ENCODE measurements at regions not wholly inside any gene's neighbourhood (a gene's known extent, or its start where the extent isn't known, plus 50 kb on each side); places are given as distances from the start of the nearest gene placed in this dataset.

- Histone ChIP-seq H3K9me2 (ENCODE audit: insufficient read depth) (no peaks in the 10 kb centered on the region), H4K20me1 (ENCODE audit: insufficient read depth) (no peaks in the 10 kb centered on the region), H3K9me3 (ENCODE audit: low read depth) (no peaks in the 10 kb centered on the region), H2AFZ (no peak overlapping the region), H3K36me3 (ENCODE audit: low read depth) (no peaks in the 10 kb centered on the region), H3K4me3 (no peak overlapping the region), H3K4me1 (ENCODE audit: insufficient read depth) (no peaks in the 10 kb centered on the region), H3K4me2 (ENCODE audit: unreplicated experiment) (no peak overlapping the region), H3K79me2 (ENCODE audit: insufficient read depth) (no peaks in the 10 kb centered on the region), H3K9ac (no peak overlapping the region), H3K27me3 (replicated peaks; ENCODE audit: insufficient read depth) (no peaks in the 10 kb centered on the region), H3F3A (ENCODE audit: insufficient read depth) (no peaks in the 10 kb centered on the region), H3K27ac (no peak overlapping the region)
- DNase-seq = no peak
- 53 to 60% methylated on average over 3 of the region's 3 CpGs for WGBS, 2 experiments (ENCODE audit: low coverage in 1 of 2, low lambda C conversion rate in 2 of 2, missing lambda C conversion rate in 2 of 2)
- TF ChIP-seq EZH2 (IDR thresholded peaks at IDR 0.05; ENCODE audit: insufficient read depth, poor library complexity, severe bottlenecking) (no peak), EZH2phosphoT487 (IDR thresholded peaks at IDR 0.05; ENCODE audit: insufficient read depth, low read depth) (no peak)
- in situ Hi-C loops (cut with MboI) = no loop called here
Measured at GRCh38 chr3:187618722-187619121, 51.5 kb downstream of the SST start.

- 91 to 94% methylated on average over 8 of the region's 8 CpGs for WGBS, 2 experiments (ENCODE audit: low coverage in 1 of 2, low lambda C conversion rate in 2 of 2, missing lambda C conversion rate in 2 of 2)
Measured at GRCh38 chr3:187617213-187617612, 53.0 kb downstream of the SST start.

GRCh38 chr3:187616307-187616972 is 53.8 kb downstream of the SST start:
- Histone ChIP-seq H3K27ac (no peak overlapping the region), H3K36me3 (ENCODE audit: low read depth) (no peaks in the 10 kb centered on the region), H3K9me3 (ENCODE audit: low read depth) (no peaks in the 10 kb centered on the region), H2AFZ (no peak overlapping the region), H3K79me2 (ENCODE audit: insufficient read depth) (no peaks in the 10 kb centered on the region), H3K4me2 (ENCODE audit: unreplicated experiment) (no peak overlapping the region), H3K9ac (no peak overlapping the region), H3K27me3 (replicated peaks; ENCODE audit: insufficient read depth) (no peaks in the 10 kb centered on the region), H3K4me1 (ENCODE audit: insufficient read depth) (peaks cover 4% of the 10 kb centered on the region), H3F3A (ENCODE audit: insufficient read depth) (no peaks in the 10 kb centered on the region), H3K4me3 (no peak overlapping the region), H3K9me2 (ENCODE audit: insufficient read depth) (no peaks in the 10 kb centered on the region), H4K20me1 (ENCODE audit: insufficient read depth) (no peaks in the 10 kb centered on the region)
- in situ Hi-C loops (cut with MboI) = no loop called here
- 48% methylated on average over 4 of the region's 4 CpGs for WGBS, 2 experiments (ENCODE audit: low coverage in 1 of 2, low lambda C conversion rate in 2 of 2, missing lambda C conversion rate in 2 of 2)
- DNase-seq = peak; percentile 78
- TF ChIP-seq EZH2phosphoT487 (IDR thresholded peaks at IDR 0.05; ENCODE audit: insufficient read depth, low read depth) (no peak), EZH2 (IDR thresholded peaks at IDR 0.05; ENCODE audit: insufficient read depth, poor library complexity, severe bottlenecking) (no peak)

More at GRCh38 chr3:187617213-187617612, 53.0 kb downstream of the SST start:
- Histone ChIP-seq H3F3A (ENCODE audit: insufficient read depth) (no peaks in the 10 kb centered on the region), H3K27me3 (replicated peaks; ENCODE audit: insufficient read depth) (no peaks in the 10 kb centered on the region), H3K9ac (no peak overlapping the region), H3K79me2 (ENCODE audit: insufficient read depth) (no peaks in the 10 kb centered on the region), H3K4me3 (no peak overlapping the region), H3K36me3 (ENCODE audit: low read depth) (no peaks in the 10 kb centered on the region), H3K9me2 (ENCODE audit: insufficient read depth) (no peaks in the 10 kb centered on the region), H3K4me2 (ENCODE audit: unreplicated experiment) (no peak overlapping the region), H4K20me1 (ENCODE audit: insufficient read depth) (no peaks in the 10 kb centered on the region), H3K4me1 (ENCODE audit: insufficient read depth) (no peaks in the 10 kb centered on the region), H3K27ac (no peak overlapping the region), H3K9me3 (ENCODE audit: low read depth) (no peaks in the 10 kb centered on the region), H2AFZ (no peak overlapping the region)
- DNase-seq = no peak
- in situ Hi-C loops (cut with MboI) = no loop called here
- no peak for TF ChIP-seq EZH2phosphoT487 (IDR thresholded peaks at IDR 0.05; ENCODE audit: insufficient read depth, low read depth)
- TF ChIP-seq EZH2 (IDR thresholded peaks at IDR 0.05; ENCODE audit: insufficient read depth, poor library complexity, severe bottlenecking) = no peak

- H3K9me2 ChIP-seq (ENCODE audit: insufficient read depth) = no peaks in the 10 kb centered on the region
- TF ChIP-seq EZH2phosphoT487 (IDR thresholded peaks at IDR 0.05; ENCODE audit: insufficient read depth, low read depth) = no peak
- H3K36me3 ChIP-seq (ENCODE audit: low read depth) = no peaks in the 10 kb centered on the region
- no peak overlapping the region for H3K9ac ChIP-seq
- no peak for DNase-seq
- H2AFZ ChIP-seq = no peak overlapping the region
- no peaks in the 10 kb centered on the region for H3K27me3 ChIP-seq (replicated peaks; ENCODE audit: insufficient read depth)
- no peak overlapping the region for H3K27ac ChIP-seq
- no peak overlapping the region for H3K4me2 ChIP-seq (ENCODE audit: unreplicated experiment)
- H3K4me1 ChIP-seq (ENCODE audit: insufficient read depth) = peaks cover 10% of the 10 kb centered on the region
- H3K79me2 ChIP-seq (ENCODE audit: insufficient read depth) = no peaks in the 10 kb centered on the region
- H3K4me3 ChIP-seq = no peak overlapping the region
- WGBS, 2 experiments (ENCODE audit: low coverage in 1 of 2, low lambda C conversion rate in 2 of 2, missing lambda C conversion rate in 2 of 2) = 77 to 78% methylated on average over 3 of the region's 3 CpGs
- no peaks in the 10 kb centered on the region for H3K9me3 ChIP-seq (ENCODE audit: low read depth)
- in situ Hi-C loops (cut with MboI) = no loop called here
- H4K20me1 ChIP-seq (ENCODE audit: insufficient read depth) = no peaks in the 10 kb centered on the region
- H3F3A ChIP-seq (ENCODE audit: insufficient read depth) = peaks cover 5% of the 10 kb centered on the region; the same call in 1 of the 2 replicates
Measured at GRCh38 chr3:187615630-187616029, 54.6 kb downstream of the SST start.
